ENCODE measurements at regions not wholly inside any gene's neighbourhood (a gene's known extent, or its start where the extent isn't known, plus 50 kb on each side); places are given as distances from the start of the nearest gene placed in this dataset.
"Not testable (repeated sequence)": the region's sequence is repeated elsewhere in the genome, so short reads cannot be mapped to it uniquely, and the experiment has no call there.

DNA sequence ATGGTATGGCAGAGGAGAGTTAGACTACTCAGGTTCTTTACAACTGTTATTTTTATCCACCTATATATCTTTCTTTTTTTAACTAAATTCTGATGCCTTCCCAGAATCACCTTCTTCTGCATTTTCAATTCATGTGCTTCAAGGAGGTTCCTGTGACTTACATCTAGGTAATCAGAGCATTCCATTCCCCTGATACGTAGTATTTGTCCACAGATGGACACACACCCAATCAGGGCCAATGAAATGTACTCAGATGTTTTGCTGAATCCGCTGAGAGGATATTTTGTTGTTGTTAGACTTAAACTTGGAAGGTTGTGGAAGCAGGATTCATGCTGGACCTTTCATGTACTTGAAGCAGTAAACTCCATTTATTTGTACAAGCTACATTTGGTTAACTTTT, 159.4 kb upstream of the FER start:
- DNase-seq (ENCODE audit: low read depth, low spot score) = no peak

DNA sequence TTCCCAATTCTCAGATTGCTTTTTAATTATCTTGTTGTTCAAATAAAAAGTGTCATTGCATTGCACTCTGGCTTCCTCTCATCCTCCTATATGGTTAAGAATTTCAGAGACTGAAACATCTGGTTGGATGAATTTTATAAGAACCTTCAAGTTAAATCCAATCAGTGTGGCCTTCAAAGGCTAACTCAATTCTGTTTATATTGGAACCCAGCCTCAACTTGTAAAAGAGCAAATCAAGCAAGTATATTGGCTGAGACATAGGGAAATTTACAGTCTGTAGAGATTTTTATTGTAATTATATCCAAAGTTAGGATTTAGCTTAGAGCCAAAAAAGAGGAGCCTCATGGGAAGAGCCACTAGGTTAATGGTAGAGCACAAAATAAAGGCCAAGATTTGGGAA, 159.9 kb upstream of the FER start:
- no peak for DNase-seq (ENCODE audit: low read depth, low spot score)

DNA sequence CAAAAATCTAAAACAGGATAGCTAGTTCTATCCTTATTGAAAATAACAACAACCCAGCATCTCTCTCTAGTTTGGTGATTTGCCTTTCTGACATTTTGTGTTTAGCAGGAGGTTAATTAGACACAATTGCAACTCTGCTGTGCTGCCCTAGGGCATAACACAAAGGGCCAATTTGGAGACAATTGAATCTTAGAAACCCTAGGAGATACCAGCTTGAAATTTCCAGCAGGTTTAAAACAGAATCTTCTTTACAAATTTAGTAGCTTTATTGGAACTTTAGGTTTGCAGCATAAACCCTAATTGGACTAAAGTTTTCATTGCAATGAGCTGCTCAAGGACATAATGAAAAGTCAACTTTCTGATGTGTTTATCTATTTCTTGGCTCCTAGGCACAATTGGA, 166.7 kb upstream of the FER start:
- DNase-seq (ENCODE audit: low read depth, low spot score) = no peak

DNA sequence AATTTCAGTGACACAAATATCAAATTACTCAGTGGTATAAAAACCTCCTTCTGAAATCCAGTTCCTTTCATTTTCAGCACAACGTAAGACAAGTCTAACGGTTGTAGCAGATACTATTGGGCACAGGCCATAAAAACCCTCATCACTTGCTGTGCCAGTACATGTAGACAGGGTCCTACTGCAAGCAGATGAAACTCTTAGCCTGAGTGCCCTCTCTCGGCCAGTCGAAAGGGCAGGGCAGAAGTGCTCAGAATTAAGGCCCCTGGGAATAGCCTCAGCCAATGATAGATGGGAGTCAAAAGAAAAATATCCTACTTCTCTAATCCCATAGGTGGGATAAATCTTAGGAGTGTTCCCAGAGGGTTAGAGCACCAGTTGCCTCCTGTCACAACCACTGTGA, 168.5 kb upstream of the FER start:
- DNase-seq (ENCODE audit: low read depth, low spot score) = no peak

DNA sequence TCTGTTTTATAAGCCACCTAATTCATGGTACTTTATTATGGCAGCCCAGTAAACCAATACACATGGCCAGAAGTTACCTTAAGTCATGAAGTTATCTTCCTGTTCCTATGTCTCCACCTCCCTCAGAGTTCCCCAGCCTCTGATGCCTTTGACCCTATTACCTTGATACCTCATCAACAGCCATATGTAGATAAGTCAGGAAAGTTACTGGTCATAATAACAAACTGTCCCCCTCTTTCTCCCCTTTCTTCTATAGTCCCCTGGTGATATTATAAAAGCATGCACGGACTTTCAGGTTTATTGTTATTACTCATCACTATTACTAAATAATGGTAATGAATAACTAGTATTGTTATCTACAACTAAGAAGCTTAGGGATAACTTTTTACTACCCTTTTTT, 168.9 kb upstream of the FER start:
- no peak for DNase-seq (ENCODE audit: low read depth, low spot score)

DNA sequence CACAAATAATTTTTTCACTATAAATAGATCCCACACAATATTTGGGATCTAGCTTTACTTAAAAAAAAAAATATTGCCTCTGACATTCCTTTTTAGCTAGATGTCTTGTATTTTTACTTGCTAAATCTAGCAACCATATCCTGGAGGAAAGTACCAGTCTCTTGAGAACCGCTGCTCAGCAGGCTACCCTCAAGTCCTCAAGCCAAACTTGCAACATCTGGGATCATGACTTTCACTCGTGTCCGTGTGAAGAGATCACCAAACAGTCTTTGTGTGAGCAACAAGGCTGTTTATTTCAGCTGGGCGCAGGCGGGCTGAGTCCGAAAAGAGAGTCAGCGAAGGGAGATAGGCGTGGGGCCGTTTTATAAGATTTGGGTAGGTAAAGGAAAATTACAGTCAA, 180.3 kb upstream of the FER start:
- DNase-seq (ENCODE audit: low read depth, low spot score) = no peak

DNA sequence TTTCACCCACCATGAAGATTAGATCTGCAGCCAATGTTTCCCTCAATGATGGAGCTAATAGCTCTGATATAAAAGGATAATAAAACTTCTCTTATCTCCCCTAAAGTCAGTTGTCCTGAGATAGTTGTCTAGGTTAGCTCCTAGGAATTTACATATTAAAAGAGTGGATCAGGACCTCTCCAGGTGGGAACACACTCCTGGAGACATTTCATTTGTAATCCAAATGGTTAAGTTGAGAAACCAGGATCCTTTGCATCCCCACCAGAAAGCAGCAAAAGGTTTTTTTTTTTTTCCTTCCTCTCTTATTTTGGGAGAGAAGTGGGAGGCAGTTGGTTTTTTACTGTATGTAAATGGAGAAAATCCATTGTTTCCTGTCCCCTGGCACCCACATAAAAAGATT, 182.5 kb upstream of the FBXL17 start:
- DNase-seq (ENCODE audit: low read depth, low spot score) = no peak

DNA sequence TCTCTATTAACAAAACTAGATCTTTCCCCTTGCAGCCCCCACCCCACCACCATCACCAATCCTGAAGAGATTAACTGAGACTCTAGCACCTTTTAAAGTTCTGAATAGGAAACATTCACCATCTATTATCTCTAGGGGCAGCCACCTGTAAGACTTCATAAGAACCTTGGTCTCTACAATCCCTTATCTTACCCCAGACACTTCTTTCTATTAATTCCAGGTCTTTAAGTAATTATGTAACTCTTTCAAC, 180.2 kb upstream of the FBXL17 start:
- no peak for DNase-seq (ENCODE audit: low read depth, low spot score)

DNA sequence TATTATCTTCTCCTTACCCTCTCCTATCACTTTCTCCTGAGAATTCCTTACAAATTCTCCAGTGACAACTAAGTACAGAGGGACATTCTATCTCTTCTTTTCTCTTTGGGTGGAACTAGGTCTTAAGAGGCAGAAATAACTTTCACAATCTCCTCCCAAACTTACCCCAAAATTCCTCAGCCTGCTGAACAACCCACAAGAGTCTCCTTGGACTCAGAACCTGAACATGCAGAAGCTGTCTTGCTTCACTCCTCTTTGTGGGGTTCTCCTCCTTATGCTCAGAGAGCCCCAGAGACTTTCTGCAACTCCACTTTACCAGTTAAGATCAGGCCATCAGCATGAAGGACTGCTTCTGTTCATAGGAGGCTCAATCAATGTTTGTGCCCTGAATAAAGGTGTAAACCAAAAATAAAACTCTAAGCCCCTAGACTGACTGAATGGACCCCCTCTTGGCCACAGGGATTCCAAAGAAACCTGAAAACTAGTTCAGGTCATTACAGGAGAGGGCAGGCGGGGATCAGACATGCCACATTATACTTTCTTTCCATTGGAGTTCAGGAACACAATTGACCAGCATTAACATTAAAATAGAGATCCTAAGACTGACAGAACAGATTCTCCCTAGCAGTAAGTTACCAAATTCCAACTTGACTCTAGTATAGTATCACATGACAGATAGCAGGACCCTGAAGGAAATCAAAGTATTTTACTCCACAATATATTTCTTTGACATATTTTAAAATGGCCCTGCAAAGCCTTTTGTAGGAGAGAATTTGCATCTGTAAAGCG, 179.7 kb upstream of the FBXL17 start:
- no peak for DNase-seq (ENCODE audit: low read depth, low spot score)

DNA sequence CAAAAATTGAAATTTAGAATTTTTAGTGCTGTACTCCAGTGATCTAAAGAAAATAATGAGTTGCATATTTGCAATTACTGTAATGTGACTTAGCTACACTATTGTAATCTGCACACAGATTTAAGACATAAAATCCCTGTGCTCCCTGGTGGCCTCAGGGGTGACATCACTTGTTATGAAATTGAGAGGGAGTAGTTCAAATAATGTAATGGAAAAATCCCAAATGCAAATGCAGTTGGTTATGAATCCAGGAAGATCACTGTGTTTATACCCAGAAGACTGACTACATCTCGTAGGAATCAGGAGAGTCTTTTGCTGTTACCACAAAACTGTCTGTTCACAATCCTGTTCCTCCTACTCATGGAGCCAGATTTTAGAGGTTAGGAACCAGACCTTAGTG, 178.7 kb upstream of the FBXL17 start:
- DNase-seq (ENCODE audit: low read depth, low spot score) = no peak

DNA sequence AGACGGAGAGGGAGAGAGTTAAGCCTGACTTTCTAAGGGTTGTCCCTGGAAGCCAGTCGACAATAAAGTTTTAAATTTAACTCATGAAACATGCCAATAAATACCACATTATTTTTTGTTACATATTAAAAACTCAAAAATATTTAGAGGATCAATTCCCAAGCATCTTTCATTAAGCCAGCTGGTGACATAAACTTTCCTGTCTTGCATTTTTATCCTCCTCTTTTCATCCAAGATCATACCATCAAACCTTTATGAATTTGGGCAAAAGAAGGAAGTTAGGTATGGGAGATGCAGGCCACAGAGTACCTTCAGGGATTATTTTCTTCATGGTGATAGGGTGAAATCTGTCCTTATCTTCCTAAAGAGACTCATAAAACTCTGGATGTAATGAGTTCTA, 178.3 kb upstream of the FBXL17 start:
- no peak for DNase-seq (ENCODE audit: low read depth, low spot score)

DNA sequence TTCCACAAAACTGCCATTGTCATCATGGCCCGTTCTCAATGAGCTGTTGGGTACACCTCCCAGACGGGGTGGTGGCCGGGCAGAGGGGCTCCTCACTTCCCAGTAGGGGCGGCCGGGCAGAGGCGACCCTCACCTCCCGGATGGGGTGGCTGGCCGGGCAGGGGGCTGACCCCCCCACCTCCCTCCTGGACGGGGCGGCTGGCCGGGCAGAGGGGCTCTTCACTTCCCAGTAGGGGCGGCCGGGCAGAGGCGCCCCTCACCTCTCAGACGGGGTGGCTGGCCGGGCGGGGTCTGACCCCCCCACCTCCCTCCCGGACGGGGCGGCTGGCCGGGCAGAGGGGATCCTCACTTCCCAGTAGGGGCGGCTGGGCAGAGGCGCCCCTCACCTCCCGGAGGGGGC, 176.9 kb upstream of the FBXL17 start:
- not testable (repeated sequence) for DNase-seq (ENCODE audit: low read depth, low spot score)

DNA sequence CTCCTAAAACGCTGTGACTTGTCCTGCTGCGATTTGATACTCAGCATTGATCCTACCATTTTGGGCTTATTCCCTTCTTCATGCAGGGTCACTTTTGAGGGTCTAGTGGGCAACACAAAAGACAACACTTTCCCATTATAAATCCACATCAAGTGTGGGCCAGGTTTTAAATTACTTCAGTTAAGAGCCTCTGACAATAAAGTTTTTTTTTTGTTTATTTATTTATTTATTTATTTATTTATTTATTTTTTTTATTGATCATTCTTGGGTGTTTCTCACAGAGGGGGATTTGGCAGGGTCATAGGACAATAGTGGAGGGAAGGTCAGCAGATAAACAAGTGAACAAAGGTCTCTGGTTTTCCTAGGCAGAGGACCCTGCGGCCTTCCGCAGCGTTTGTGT, 176.2 kb upstream of the FBXL17 start:
- DNase-seq (ENCODE audit: low read depth, low spot score) = not testable (repeated sequence)

DNA sequence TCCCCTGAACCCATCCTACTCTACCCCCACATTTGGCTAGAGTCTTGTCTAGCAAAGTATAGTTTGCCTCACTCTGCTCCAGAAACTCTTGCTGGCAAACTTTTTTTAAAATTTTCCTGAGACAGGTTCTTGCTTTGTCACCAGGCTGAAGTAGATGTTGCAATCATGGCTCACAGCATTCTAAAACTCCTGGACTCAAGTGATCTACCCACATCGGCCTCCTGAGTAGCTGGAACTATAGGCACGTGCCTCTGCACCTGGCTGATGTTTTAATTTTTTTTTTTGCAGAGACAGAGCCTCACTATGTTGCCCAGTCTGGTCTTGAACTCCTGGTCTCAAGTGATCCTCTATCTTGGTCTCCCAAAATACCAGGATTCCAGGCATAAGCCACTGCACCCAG, 175.8 kb upstream of the FBXL17 start:
- no peak for DNase-seq (ENCODE audit: low read depth, low spot score)

DNA sequence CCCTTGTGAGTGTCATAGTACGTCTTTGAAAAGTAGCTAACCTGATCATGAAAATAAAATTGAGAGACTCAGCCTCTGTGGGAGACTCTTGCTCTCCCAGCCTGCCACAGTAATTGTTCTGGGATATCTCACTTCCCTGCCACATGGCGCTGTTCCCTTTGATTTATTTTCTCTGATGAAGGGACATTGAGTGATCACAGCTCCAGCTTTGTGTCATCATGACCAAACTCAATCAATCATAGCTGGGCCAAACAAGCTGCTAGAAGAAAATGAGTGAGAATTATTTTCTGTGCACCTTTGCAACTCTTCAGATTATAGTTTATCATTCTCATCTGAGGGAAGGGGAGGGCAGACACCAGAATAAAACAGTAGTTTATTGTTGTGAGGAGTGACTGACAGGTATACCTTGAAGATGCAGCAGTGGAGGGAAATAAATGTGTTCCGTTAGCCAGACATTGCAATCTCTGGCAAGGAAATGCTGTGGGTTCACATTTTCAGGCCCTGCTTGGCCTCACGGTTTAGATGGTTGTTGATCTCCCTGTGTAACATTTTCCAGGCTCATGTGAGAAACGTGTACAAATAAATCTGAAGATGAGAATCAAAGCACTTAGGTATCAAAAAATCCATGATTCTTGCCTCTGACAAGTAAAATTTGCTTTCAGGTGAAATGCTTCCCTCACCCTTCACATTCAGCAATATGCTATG, 174.7 kb upstream of the FBXL17 start:
- no peak for DNase-seq (ENCODE audit: low read depth, low spot score)

DNA sequence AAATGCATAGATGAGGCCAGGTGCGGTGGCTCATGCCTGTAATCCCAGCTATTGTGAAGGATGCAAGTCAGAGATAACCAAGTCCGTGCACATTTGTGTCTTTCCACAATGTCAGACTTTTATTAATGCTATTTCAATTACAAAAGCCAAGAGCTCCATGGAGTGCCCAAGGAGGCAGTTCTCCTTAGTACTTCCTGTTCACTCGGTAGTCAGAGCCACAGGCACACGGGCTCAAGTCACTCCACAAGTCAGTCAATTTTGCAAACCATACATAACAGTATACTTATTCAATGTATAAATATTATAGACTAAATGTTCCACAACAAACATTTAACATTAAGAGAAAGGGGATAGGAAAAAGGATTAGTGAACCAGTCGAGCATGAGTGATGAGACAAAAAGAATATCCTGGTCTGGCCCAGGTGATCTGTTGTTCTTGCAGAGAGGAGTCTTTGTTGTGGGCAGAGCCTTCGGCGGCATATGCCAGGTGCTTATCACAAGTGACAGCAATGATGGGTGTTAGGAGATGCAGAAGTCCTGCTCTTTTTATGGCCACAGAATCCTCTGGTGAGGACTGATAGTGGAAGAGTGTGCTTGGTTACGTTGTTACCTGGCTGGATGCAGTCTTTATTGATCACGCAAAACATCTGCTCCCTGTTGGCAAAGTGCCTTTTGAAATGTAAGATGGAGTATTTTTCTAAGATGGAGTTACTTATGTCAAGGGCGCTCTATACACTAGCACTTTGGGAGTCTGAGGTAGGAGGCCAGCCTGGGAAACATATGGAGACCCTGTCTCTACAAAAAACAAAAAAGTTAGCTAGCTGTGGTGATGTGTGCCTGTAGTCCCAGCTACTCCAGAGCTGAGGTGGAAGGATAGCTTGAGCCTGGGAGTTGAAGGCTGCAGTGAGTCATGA, 167.0 kb upstream of the FBXL17 start:
- no peak for DNase-seq (ENCODE audit: low read depth, low spot score)

DNA sequence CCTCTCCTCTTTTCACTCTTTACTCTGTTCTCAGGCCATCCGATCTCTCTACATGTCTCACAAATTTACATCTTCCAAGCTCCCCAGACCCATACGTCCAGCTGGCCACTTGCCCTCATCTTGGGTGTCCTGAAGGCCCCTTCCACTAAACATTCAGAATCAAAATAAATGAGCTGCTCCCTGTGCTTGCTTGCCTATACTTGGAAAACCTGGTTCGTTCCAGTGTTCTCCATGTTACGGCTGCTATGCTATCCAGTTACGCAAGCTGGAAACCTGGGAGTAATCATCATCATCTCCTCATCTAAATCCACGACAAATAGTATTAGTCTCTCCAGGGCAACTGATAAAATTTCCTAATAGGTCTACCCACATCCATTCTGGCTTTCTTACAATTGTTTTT, 165.0 kb upstream of the FBXL17 start:
- no peak for DNase-seq (ENCODE audit: low read depth, low spot score)

DNA sequence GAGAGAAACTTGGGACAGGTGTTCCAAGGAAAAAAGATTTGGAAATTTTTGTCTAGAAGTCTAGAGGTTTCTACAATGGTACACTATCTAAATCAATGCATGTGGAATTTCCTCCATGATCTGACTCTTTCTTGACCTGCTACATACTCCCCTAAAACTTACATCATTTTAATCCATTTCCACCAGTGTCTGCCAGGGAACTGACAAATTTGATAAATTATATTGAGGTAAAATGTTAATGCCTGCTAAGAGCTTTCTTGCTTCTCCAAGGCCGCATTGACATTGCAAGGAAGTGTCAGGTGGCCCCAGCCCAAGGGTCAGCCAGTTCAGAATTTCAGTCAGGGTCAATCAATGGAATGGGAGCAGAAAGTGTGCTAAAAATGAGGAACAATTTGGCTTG, 163.4 kb upstream of the FBXL17 start:
- DNase-seq (ENCODE audit: low read depth, low spot score) = no peak

DNA sequence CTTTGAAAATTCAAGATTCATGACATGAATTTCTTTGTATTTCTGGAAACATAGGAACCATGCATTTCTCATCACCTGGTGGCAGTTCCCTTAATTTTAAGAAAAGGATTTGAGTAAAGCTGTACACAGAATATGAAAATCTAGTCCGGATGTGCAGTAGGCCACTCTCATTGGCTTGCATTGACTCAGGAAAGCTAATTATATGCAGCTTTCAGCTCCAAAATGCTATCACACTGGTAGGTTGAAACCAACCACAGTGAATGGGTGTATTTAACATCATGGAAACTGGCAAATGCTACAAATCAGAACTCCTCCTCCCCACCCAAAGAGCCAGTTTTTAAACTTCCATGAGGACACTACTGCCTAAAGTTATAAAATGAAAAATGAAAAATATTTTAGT, 161.6 kb upstream of the FBXL17 start:
- DNase-seq (ENCODE audit: low read depth, low spot score) = no peak

DNA sequence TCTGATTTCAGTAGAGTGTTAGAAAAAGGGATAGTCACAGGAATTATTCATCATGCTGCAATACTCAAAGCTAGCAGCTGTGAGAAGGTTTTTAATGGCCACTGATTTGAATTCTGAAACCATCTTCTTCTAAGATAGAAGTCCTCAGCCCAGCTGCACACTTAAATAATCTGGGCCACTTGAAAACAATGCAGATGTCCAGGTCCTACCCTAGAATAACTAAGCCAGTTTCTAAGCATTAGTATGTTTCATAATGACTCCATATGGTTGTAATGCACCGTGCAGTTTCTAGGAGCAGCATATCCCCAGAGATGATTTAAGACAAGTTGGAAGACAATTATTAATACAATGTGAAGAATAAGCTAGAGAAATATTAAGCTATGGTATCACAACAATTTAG, 159.9 kb upstream of the FBXL17 start:
- DNase-seq (ENCODE audit: low read depth, low spot score) = no peak

DNA sequence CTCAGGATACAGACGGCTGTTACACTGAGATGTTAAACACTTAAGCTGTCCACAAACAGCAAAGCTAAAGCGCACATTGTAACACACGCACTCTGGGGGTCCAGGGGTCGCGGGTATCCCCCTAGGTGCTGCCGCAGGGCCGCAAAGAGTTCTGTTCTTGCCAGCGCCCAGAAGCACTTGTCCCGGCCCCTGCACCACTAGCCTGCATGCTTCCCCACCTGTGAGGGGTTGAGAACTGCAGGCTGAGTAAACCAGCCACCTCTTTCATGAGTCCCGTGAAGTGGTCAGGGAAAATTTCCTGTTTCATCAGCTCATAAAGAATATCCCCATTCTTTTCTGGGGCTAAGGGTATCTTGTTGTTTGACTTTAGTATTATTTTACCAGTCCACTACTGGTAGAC, 154.4 kb upstream of the FBXL17 start:
- no peak for DNase-seq (ENCODE audit: low read depth, low spot score)

DNA sequence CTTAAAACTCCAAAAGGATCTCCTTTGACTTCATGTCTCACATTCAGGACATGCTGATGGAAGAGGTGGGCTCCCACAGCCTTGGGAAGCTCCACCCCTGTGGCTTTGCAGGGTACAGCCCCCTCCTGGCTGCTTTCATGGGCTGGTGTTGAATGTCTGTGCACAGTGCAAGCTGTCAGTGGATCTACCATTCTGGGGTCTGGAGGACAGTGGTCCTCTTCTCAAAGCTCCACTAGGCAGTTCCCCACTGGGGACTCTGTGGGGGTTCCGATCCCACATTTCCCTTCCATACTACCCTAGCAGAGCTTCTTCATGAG, 150.2 kb upstream of the FBXL17 start:
- not testable (repeated sequence) for DNase-seq (ENCODE audit: low read depth, low spot score)
